Umbilical cord (tissue), 1 donor: ENCODE measurements at regions not wholly inside any gene's neighbourhood (a gene's known extent, or its start where the extent isn't known, plus 50 kb on each side); places are given as distances from the start of the nearest gene placed in this dataset.
A peak's percentile ranks its signal among the peaks of the same experiment; 100 is the strongest.
"Not testable (repeated sequence)": the region's sequence is repeated elsewhere in the genome, so short reads cannot be mapped to it uniquely, and the experiment has no call there.

ENCODE experiments used
- DNase-seq: peaks from one replicate; pipeline ENCODE4 v3.0.0-alpha.2; 2015; ENCODE audit warnings: low spot score

DNA sequence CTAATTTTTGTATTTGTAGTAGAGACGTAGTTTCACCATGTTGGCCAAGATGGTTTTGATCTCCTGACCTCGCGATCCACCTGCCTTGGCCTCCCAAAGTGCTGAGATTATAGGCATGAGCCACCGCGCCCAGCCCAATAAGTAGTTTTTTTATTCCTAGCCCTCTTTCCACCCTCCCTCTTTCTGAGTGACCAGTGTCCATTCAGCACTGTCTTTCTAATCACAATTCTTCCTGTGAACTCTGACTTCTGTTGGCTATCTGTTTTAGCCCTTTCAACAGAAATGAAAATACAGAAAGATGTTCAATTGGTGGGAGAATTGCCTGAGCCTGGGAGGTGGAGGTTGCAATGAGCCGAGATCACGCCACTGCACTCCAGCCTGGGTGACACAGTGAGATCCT, 122.3 kb upstream of the LIFR start:
- not testable (repeated sequence) for DNase-seq

DNA sequence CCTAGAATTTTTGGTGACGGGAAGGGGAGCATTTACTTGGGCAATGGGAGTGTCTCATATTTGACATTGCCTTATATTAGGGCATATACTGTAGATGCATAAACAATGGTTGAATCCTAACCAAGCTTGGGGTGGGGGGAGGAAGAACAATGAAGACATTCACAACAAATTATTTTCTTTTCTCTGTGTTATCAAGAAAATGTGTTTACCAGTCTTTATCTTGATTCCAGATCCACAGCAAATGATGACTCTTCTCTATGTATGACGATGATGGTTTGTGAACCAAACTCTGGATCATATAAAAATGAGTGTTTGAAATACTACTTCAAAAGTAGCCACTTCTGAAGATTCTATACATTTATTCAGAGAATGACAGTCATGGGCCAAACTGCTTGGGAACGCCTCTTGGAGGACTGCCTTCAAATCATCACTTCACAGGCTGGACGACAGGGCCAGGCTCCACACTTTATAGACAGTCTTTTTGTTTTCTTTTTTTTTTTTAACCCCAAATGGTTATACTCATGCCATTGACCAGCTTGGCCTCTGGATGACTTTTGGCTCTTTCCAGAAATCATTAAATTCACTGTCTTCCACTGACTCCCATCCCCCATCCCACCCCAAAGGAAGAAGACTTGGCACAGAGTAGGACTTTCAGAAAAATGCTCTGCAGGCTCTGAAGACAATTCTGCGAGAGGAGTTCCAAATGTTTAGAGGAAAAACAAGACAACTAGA, 123.8 kb upstream of the LIFR start:
- DNase-seq, result no peak

DNA sequence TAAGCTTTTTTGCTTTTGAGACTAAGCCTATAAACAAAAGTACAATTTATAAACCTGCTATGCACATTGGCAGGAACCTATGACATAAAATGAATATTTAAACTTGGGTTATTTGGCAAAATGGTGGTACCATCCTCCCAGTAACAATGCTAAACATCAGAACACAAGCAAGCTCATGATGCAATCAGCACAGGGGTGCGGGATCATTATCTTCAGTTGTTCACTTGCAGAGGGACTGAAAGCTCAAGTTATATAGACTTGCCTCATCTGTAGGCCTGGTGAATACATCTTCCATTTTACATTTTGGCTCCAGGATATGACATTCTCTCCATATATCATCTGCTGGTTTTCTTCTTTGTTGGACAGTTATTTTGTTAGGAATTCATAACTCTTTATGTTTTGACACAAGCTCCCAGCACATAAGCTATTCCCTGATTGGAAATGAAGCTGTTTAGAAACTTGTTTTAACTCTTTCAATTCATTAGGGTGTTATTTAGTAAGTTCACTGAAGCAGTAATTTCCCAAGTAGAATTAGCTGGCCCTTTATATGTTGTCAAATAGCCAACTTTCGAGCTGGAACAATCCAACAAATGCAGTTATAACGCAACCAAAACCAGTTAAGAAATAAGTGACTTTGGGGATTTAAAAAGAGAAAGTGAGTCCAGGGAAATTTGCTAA, 124.7 kb upstream of the LIFR start:
- no peak for DNase-seq

DNA sequence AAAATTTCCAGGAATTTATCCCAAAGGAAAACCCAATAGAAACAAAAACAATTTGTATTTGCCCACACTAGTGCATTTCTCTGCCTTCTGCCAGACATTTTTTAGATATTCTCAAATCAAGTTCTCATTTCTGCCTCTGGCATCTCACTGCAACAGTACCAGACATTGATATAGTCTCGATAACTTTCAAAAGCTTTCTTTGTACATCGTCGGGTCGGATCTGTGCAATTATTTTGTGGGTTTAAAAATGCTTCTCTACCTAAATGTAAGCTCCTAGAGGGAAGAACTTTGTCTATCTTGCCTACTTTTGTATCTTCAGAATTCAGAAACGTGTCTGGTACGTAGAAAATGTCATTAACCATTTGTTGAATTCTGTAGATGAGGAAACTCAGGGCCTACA, 125.5 kb upstream of the LIFR start:
- no peak for DNase-seq

DNA sequence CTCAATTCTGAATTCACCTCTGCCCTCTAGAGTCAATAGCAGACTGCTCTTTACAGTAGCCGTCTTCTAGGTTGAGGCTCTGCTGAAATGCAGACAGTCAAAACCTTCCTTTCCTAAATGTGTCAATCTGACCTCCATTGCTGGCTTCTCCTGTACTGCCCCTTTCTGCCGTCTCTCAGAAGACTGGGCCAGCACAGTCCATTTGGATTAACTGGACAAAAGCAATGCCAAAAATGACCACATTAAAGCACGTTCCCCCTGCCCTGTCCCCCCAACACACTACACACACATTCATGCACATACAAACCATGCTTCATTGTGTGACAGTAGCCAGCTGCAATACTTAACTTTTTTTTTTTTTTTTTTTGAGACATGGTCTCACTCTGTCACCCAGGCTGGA, 130.2 kb upstream of the LIFR start:
- no peak for DNase-seq

DNA sequence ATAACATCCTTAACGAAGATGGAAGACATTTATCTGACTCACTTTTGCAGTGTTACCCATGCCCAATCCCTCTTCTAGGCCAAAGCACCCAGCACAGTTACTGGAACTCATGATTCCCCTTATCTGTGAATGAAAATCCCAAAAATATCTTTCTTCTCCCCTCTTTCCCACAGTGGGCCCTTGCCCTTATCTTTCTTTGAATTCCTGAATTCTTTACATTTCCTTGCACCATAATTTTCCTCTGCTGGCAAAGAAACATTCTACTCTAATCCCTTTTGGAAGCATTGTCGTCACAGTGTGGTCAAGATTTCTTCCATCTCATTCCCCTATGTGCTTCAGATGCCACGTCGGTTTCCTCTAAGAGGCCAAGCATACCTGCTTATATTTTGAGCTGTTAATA, 135.9 kb upstream of the LIFR start:
- peak; percentile 69 for DNase-seq

DNA sequence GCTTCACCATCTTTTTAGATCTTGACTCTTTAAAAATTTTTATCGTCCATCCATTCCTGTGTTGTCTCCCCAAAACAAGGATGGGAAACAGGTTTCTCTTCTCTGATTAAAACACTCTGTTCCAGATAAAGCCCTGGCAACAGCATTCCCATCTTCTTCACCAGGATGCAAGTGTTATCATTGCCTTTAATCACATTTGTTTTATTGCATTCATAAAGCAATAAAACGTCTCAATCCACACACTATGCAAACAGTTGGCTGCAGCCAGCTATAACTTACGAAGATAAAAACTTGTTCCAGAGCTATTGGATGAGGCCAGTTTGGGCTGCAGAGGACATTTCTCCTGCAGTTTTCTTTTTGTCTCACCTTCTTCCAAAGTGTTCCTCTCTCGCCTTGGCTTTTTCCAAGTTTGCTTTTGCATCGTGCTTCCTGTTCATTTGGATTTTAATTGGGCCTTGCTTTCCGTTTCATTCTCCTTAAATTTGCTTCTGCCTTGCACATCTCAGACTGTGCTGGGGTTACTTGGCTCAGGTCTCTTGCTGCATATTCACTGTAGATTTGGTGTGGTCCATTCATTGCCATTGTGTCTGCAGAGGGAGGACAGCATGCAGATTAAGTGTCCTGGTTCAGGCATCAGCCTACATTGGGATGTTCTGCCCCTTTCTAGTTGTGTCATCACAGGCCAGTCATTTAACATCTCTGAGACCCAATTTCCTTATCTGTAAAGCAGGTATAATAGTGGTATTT, 136.5 kb upstream of the LIFR start:
- DNase-seq, result peak; percentile 59

DNA sequence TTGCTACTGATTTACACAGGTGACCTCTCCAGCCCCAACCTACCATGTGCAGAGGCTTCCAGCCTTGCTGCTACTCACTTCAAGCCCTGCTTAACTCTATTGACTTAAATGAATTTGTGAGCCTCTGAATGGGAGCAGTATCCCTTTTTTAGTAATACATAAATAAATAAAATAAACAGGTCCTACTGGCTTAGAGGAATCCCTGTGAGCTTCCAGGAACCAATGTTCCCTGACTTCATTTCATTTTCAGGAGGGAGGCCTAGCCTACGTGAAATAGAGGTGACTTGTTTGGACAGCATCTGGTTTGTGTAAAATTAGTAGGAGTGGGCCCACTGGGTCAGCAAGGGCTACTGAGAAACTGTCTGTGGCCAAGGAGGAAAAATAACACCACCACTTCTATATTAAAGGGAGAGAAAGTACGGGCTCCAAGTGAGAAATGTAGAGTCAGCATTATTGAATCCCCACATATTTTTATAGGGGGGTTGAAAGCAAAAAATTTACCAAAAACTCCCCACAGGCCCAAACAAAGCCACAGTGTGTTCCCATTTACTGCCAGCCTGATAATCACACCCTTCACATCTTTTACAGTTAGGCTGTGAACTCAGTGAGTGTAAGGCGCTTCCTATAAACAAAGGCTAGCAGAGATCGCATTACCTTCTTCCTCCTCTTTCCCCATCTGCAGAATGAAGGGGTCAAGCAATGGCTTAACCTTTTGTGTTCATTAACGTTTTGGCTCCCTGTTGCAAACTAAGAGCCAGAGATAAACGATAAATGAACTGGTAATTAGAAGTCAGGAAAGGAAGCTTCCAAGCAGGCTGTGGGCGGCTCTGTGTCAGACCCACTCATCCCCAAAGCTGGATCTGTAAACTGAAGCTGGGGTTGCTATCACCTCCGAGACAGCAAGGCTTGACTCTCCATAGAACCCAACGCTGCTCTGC, 138.8 kb upstream of the LIFR start:
- DNase-seq, result no peak

DNA sequence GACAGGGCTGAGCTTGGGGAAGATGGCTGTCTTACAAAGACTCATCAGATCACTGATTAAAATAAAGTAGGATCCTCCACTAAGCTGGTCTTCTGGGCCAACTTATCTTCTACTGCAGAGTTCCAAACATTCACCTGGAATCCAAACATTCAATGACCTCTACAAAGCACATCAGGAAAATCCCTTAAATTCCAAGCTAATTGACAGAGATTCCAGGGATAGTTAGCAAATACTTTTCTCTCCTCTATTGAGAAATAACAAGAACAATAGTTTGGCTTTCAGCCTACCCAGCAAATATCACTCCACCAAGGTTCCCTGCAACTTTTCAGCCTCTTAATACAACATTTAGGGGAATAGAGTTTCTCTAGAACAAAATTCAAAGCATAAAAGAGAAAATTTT, 140.6 kb upstream of the LIFR start:
- no peak for DNase-seq

DNA sequence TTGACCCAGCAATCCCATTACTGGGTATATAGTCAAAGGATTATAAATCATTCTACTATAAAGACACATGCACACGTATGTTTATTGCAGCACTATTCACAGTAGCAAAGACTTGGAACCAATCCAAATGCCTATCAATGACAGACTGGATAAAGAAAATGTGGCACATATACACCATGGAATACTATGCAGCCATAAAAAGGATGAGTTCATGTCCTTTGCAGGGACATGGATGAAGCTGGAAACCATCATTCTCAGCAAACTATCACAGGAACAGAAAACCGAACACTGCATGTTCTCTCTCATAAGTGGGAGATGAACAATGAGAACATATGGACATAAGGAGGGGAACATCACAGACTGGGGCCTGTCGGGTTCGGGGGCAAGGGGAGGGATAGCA, 140.3 kb upstream of the OSMR start:
- DNase-seq, result not testable (repeated sequence)

DNA sequence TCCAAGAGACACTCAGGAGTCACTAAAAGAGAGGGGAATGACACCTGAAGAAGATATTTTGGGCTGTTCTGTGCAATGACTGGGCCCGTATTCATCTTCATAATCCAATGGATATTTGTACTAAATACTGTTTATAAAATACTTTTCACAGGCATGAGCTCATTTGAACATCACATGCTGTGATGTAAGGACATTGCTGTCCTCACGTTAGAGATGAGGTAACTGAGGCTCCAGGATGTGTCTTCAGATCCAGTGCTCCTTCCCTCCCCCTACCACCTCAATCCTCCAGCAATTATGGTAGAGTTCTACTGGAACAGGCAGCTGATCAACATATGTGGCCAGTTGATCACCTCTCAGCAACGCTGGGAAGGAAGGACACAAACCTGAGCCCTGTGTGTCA, 139.4 kb upstream of the OSMR start:
- DNase-seq, result no peak

DNA sequence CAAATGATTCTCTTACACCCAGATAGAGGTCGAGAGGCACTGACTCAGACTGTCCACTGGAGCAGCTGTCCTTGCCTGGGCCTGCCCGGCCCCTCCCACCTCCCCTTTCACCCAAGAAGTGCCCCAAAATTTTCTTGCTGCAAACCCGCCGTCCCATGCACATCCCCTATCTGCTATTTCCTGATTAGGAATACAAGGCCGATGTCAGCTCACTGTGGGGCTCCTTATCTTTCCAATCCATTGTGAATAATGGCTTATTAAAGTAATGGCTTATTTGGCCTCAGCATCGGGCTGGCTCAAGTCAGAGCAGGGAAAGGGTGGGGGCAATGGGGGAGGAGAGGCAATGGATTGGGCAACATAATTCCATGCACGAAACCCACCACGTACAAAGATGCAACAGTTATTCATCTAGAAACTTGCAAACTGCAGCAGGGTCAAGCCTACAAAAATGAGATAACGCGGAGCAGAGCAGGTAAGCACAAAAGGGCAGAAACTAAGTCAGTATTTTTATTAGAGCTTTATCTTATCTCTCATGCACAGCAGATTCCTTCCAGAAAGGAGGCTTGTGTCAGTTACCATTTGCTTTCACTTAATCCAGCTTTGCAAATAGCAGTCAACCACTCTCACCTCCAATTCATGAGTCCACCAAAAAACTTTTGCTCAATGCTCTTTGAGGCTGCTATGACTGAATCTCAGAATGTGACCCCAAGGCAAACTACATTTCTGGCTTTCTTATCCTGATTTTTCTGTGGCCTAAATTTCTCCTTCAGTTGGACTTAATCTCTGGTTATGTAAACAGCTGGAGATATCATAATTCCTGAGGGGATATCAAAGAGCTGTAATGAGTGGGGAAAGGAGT, 138.2 kb upstream of the OSMR start:
- peak; percentile 69 for DNase-seq

DNA sequence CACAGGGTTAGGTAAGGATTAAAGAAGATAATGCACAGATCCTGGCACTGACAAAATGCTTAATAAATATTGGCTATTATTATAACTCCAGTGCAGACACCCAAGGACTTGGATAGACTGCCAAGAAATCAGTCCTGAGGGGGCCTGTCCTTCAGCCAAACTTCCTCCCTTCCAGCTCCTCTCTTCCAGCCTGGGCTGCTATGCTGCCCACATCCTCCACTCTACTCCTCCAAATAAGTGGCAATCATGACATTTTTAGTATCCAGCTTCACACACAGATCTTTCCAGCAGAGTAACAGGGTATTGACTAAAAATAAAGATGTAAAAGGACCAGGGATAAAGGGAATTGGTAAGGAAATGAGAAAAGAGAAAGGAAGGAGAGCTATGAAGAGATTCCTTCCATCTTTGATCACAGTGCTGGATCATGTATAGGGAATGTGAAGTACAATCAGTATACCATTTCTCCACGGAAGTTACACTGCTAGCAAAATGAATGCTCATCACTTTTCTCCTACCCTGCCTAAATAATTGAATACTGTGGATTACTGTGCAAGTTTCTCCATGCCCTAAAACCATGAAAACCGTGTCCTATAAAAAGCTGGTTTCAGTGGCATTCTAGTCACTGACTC, 136.0 kb upstream of the OSMR start:
- peak; percentile 13 for DNase-seq

DNA sequence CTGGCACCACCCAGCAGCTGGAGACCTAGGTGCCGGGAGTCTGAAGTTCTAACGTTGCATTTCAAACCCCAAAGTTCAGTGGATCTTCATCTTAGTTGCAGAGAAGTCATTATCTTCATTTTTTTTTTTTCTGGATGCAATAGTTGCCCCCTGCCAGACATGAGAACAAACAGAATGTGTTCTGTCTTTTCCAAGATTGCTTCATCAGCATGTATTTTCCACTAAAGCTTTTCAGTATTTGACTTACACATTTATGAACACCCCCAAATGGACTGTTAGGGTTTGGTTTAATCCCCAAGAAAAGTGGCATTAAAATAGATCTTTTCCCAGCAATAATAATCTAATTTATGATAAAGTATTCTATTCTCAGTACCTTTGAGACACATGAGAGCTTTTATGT, 135.2 kb upstream of the OSMR start:
- DNase-seq, result peak; percentile 55

DNA sequence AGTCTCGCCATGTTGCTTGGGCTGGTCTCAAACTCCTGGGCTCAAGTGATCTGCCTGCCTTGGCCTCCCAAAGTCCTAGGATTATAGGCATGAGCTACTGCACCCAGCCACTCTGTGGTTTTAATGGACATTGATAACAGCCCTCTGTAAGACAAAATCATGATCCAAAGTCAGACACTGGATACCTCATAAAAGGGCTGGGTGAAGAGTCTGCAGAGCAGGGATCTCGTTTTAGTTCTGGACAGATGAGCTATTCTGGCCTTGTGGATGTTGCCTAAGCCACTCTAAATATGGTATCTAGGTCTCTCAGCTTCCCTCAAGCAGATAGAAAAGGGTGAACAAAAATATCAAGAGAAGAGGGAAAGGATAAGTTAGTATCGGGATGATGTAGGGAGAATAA, 133.4 kb upstream of the OSMR start:
- peak; percentile 82 for DNase-seq

DNA sequence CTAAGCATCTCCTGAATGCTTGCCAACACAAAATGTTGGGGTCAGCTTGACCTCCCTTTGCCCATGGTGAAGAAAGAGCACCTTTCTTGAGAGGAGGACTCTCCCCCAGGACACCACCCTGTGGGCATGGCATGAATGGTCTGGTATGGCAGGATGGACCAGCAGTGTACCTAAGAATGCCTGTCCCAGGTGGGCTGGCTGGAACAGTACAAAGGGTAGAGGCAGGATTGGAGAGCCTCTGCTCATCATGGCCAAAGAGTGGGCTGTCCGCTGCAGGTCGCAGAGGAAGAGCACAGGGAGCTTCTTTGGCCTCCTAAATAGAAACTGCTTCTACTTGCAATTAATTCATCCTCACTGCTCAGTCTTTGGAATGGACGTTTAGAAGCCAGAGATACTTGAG, 131.6 kb upstream of the OSMR start:
- no peak for DNase-seq

DNA sequence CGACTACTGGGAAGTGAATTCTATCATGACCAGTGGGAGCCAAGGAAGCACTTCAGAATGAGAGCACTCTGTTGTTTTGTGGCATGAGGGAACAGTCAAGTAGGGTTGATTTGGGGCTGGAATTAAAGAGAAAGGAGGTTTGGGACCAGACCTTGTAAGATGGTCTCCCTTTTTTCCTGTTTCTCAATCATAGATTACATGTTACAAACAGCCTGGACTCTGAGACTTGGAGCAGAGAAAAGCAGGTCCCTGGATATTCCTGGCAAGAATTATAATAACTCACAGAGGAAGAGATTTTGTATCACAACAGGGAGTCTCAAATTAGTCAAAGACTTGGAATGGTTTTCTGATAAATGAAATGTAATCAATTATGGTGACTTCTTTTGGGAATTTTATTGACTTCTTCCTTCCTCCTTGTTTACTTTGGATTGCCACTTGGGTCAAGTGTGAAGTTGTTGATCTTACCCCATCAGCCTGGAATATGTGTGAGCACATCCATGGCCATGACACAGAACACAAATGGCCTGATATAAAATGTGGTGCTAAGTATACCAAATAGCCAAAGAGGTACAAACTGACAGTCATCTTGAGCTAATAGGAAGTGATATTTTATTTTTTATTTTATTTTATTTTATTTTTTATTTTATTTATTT, 131.0 kb upstream of the OSMR start:
- no peak for DNase-seq

DNA sequence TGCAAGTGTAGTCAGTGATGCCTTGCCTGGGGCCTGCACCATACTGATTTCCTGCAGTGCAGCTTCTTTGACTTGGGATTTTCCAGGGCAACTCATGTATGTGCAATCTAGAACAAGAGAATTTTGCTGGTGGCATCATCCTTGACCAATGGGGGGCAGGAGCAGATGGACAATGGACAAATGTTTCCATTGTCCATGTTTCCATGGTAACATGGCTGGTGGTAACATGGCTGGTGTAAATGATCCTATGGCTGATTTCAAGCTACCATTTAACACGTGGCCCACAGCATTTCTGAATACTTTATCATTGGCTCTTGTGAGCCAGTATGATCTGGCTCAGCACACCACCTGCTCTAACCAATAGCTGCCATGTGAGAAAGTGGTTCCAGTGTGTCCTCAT, 130.1 kb upstream of the OSMR start:
- DNase-seq, result no peak

DNA sequence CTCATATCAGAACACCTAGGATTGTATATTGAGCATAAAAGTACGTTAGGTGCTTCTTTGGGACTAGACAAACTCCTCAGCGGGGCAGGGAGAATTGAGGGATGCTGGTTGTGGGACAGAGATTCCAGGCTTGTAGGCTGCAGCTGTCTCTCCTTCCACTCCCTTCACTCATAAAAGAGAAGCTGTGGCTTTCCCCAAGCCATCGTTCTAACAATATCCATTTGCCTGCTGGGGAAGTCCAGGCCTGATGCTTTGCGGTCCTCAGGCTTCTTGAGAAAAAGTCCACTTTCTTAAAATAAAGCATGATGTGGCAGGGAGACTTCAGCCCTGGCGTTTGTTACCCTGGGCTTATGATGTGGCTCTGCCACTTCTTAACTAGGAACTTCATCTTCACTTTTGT, 129.3 kb upstream of the OSMR start:
- DNase-seq, result no peak
